ENCODE measurements at regions not wholly inside any gene's neighbourhood (a gene's known extent, or its start where the extent isn't known, plus 50 kb on each side); places are given as distances from the start of the nearest gene placed in this dataset.
"Not testable (repeated sequence)": the region's sequence is repeated elsewhere in the genome, so short reads cannot be mapped to it uniquely, and the experiment has no call there.

GRCh38 chr22:47616396-47617020, 854.1 kb downstream of the TBC1D22A start:
- TF ChIP-seq CTCF (IDR thresholded peaks at IDR 0.05), result no peak
- ATAC-seq (ENCODE audit: low FRiP score) (no peak), DNase-seq (ENCODE audit: low spot score) (no peak)

GRCh38 chr22:47615051-47615450, 852.6 kb downstream of the TBC1D22A start:
- ATAC-seq (ENCODE audit: low FRiP score) (no peak), DNase-seq (ENCODE audit: low spot score) (no peak)
- TF ChIP-seq CTCF (IDR thresholded peaks at IDR 0.05), result no peak

GRCh38 chr22:47613606-47614350, 851.3 kb downstream of the TBC1D22A start:
- no peak for TF ChIP-seq CTCF (IDR thresholded peaks at IDR 0.05)
- DNase-seq (ENCODE audit: low spot score), result no peak
- no peak for ATAC-seq (ENCODE audit: low FRiP score)

- not testable (repeated sequence) for ATAC-seq (ENCODE audit: low FRiP score); DNase-seq (ENCODE audit: low spot score)
Measured at GRCh38 chr22:47613181-47613580, 850.7 kb downstream of the TBC1D22A start.

GRCh38 chr22:47612311-47612910, 850.0 kb downstream of the TBC1D22A start:
- no peak for DNase-seq (ENCODE audit: low spot score)
- no peak for TF ChIP-seq CTCF (IDR thresholded peaks at IDR 0.05)

GRCh38 chr22:47610764-47611163, 848.3 kb downstream of the TBC1D22A start:
- no peak for ATAC-seq (ENCODE audit: low FRiP score)
- TF ChIP-seq CTCF (IDR thresholded peaks at IDR 0.05), result no peak
- DNase-seq (ENCODE audit: low spot score), result no peak

More at GRCh38 chr22:47612311-47612910, 850.0 kb downstream of the TBC1D22A start:
- ATAC-seq (ENCODE audit: low FRiP score), result no peak

GRCh38 chr22:47610281-47610680, 847.8 kb downstream of the TBC1D22A start:
- DNase-seq (ENCODE audit: low spot score), result no peak
- TF ChIP-seq CTCF (IDR thresholded peaks at IDR 0.05), result no peak
- ATAC-seq (ENCODE audit: low FRiP score), result no peak

Data from omental fat pad (tissue), 3 donors.